ENCODE measurements at regions not wholly inside any gene's neighbourhood (a gene's known extent, or its start where the extent isn't known, plus 50 kb on each side); places are given as distances from the start of the nearest gene placed in this dataset.

- TF ChIP-seq ZNF589 (CRISPR knock-in tag; conservative IDR thresholded peaks at IDR 0.05), result no peak
- TF ChIP-seq, protein P1, sequence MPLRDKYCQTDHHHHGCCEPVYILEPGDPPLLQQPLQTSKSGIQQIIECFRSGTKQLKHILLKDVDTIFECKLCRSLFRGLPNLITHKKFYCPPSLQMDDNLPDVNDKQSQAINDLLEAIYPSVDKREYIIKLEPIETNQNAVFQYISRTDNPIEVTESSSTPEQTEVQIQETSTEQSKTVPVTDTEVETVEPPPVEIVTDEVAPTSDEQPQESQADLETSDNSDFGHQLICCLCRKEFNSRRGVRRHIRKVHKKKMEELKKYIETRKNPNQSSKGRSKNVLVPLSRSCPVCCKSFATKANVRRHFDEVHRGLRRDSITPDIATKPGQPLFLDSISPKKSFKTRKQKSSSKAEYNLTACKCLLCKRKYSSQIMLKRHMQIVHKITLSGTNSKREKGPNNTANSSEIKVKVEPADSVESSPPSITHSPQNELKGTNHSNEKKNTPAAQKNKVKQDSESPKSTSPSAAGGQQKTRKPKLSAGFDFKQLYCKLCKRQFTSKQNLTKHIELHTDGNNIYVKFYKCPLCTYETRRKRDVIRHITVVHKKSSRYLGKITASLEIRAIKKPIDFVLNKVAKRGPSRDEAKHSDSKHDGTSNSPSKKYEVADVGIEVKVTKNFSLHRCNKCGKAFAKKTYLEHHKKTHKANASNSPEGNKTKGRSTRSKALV (CRISPR knock-in tag; IDR thresholded peaks at IDR 0.05), result no peak
- no peak for TF ChIP-seq ETS1 (CRISPR knock-in tag; IDR thresholded peaks at IDR 0.05)
Observed at GRCh38 chr10:129004398-129004797, 462.6 kb upstream of the MGMT start (continued).

GRCh38 chr10:129005080-129005479 is 462.0 kb upstream of the MGMT start:
- FAIRE-seq, result no peak
- BruUV-seq (replicated peaks), result no TSS peak
- POLR2A ChIA-PET, result no interaction called here
- Histone ChIP-seq H3K27ac (ENCODE audit: extremely low read length, insufficient read depth, low read length) (no peak overlapping the region), H3K4me1 (ENCODE audit: insufficient read depth, low read length) (no peaks in the 10 kb centered on the region), H3K79me2 (ENCODE audit: insufficient read depth, low read length) (no peaks in the 10 kb centered on the region), H3K27me3 (ENCODE audit: control insufficient read depth in 1 of 2, insufficient read depth in 2 of 2, low read length in 2 of 2) (peaks cover 0 to 23% of the 10 kb centered on the region in 2 experiments; a peak in 2 of 5 replicates), H3K4me2 (ENCODE audit: low read depth, low read length) (no peak overlapping the region), H2AFZ (ENCODE audit: low read length) (no peak overlapping the region), H3K4me3 (replicated peaks in 1 of 3; ENCODE audit: insufficient read depth in 1 of 3, low read depth in 2 of 3, low read length in 3 of 3) (no peak overlapping the region), H3K36me3 (replicated peaks in 1 of 2; ENCODE audit: control insufficient read depth in 1 of 2, insufficient read depth in 2 of 2, low read length in 2 of 2) (no peaks in the 10 kb centered on the region), H3K9me3 (ENCODE audit: low read length) (peaks cover 10% of the 10 kb centered on the region; the same call in 1 of the 2 replicates), H4K20me1 (ENCODE audit: insufficient read depth, low read length) (no peaks in the 10 kb centered on the region), H3K9ac (ENCODE audit: insufficient read depth, low read depth, low read length) (no peak overlapping the region)
- in situ Hi-C loops (cut with HindIII; ENCODE audit: extremely low pct_ligation_motif_present, low pct_unique_long_range_greater_than_20kb), result no loop called here
- no peak for ATAC-seq
- 6% methylated on average over 8 of the region's 8 CpGs for WGBS (ENCODE audit: low lambda C conversion rate)
- TF ChIP-seq ZZZ3 (CRISPR knock-in tag; IDR thresholded peaks at IDR 0.05; ENCODE audit: borderline replicate concordance), result no peak
- TF ChIP-seq CREB1 (IDR thresholded peaks at IDR 0.05), result peak; percentile 57
- no peak for TF ChIP-seq CREB1 (CRISPR knock-in tag; IDR thresholded peaks at IDR 0.05)
- DNase-seq (ENCODE audit: low spot score), result no peak
- intact Hi-C loops (cut with micrococcal nuclease; ENCODE audit: unreplicated experiment), result no loop called here
- CTCF ChIA-PET (ENCODE audit: low intra/inter-chr PET ratio, low total read pairs), result no interaction called here

Data from HepG2 (cell line).